Panc1 (cell line): ENCODE measurements at regions not wholly inside any gene's neighbourhood (a gene's known extent, or its start where the extent isn't known, plus 50 kb on each side); places are given as distances from the start of the nearest gene placed in this dataset.

Experiments
- ATAC-seq: fragments of 200-7000 bp; cut with Tn5 transposase; 2 replicates; pipeline ENCODE4 v1.9.1; 2020; ENCODE audit warnings: mild to moderate bottlenecking, moderate library complexity
- BruUV-seq: library from RNA; stranded (reverse); fragments of 400-500 nt; replicated peaks from 2 replicates; lab custom pipeline; 2021; lab: Mats Ljungman, UMichigan
- CTCF ChIA-PET: fragments of 300-600 bp; sonication (Branson Sonifier 250); formaldehyde crosslinking; loops from one replicate; lab custom pipeline; 2022; ENCODE audit warnings: antibody characterized with exemption; lab: Charles Lee
- POLR2A ChIA-PET: fragments of 300-600 bp; sonication (Branson Sonifier 250); formaldehyde crosslinking; loops from one replicate; lab custom pipeline; 2022; ENCODE audit warnings: antibody characterized with exemption; lab: Charles Lee
- DNase-seq: peaks from one replicate; pipeline ENCODE4 v3.0.0-alpha.2; 2010; ENCODE audit warnings: low read depth, low spot score
- H3K27ac ChIP-seq: 2 replicates; pipeline ENCODE4 v1.5.1; 2011; ENCODE audit warnings: mild to moderate bottlenecking, low read length, inconsistent platforms
- H3K27me3 ChIP-seq: fragments of 200-500 bp; sonication (Bioruptor generic); 2 replicates; pipeline ENCODE4 v1.6.0; 2014; ENCODE audit warnings: low read length, inconsistent platforms; ENCODE audit not compliant: control insufficient read depth, insufficient read depth
- H3K36me3 ChIP-seq: fragments of 200-500 bp; sonication (Bioruptor generic); 2 replicates; pipeline ENCODE4 v1.5.1; 2014; ENCODE audit warnings: inconsistent platforms, mild to moderate bottlenecking, low read length, moderate library complexity; ENCODE audit not compliant: control insufficient read depth, insufficient read depth
- H3K4me1 ChIP-seq: 2 replicates; pipeline ENCODE4 v1.5.1; 2011; ENCODE audit warnings: inconsistent platforms, mild to moderate bottlenecking, low read length, moderate library complexity; ENCODE audit not compliant: control insufficient read depth, insufficient read depth
- H3K4me3 ChIP-seq, 2 experiments: 2 replicates each; pipeline ENCODE4 v1.5.1; 2011 to 2012; ENCODE audit warnings: low read depth in 2 of 2, low read length in 2 of 2, mild to moderate bottlenecking in 2 of 2, inconsistent platforms in 1 of 2, moderate library complexity in 1 of 2
- H3K9me3 ChIP-seq: fragments of 200-500 bp; sonication (Bioruptor generic); 2 replicates; pipeline ENCODE4 v1.5.1; 2014; ENCODE audit warnings: low read depth, mild to moderate bottlenecking, inconsistent platforms, low read length, moderate library complexity; ENCODE audit not compliant: control insufficient read depth, insufficient read depth
- CTCF ChIP-seq: fragments of 450-650 bp; IDR thresholded peaks from 2 replicates; pipeline ENCODE4 v1.5.1; 2017; ENCODE audit warnings: mild to moderate bottlenecking
- POLR2AphosphoS5 ChIP-seq: IDR thresholded peaks from 2 replicates; pipeline ENCODE4 v1.6.1; 2012; ENCODE audit warnings: mild to moderate bottlenecking, low read depth, low read length, moderate library complexity
- REST ChIP-seq, 2 experiments: IDR thresholded peaks; 2 replicates each; pipeline ENCODE4 v1.6.1; 2011 to 2012; ENCODE audit warnings: low read depth in 2 of 2, control low read depth in 1 of 2, low read length in 1 of 2, mild to moderate bottlenecking in 1 of 2, moderate library complexity in 1 of 2; ENCODE audit not compliant: insufficient read depth in 1 of 2
- SIN3A ChIP-seq: IDR thresholded peaks from 2 replicates; pipeline ENCODE4 v1.6.1; 2012; ENCODE audit warnings: low read depth, mild to moderate bottlenecking, low read length, moderate library complexity, borderline replicate concordance; ENCODE audit not compliant: insufficient read depth
- TCF7L2 ChIP-seq: IDR thresholded peaks from 2 replicates; pipeline ENCODE4 v1.6.1; 2011; ENCODE audit warnings: mild to moderate bottlenecking, low read depth, low read length, inconsistent platforms
- in situ Hi-C: cut with HindIII; loops from 2 replicates; pipeline ENCODE4 v1.10.0; 2016; ENCODE audit warnings: low sequenced_read_pairs, low pct_unique_long_range_greater_than_20kb
- intact Hi-C: fragments of 100-400 bp; cut with micrococcal nuclease; formaldehyde crosslinking; loops from one replicate; pipeline ENCODE4 v1.10.0; 2022; ENCODE audit not compliant: unreplicated experiment

GRCh38 chr12:98416845-98417244 lies 98.5 kb upstream of the TMPO start:
- no peaks in the 10 kb centered on the region for H3K36me3 ChIP-seq
- H3K4me3 ChIP-seq: no peak overlapping the region
- BruUV-seq: no TSS peak
- H3K4me1 ChIP-seq: no peaks in the 10 kb centered on the region
- H3K27me3 ChIP-seq: no peaks in the 10 kb centered on the region; the same call in 1 of the 2 replicates
- CTCF ChIA-PET: interaction anchor here (0.6 kb wide), 1 partner anchor 409 kb away, joined by 5 read pairs; no protein-coding TSS in a partner anchor
- ATAC-seq: 0 out of 2 replicates have a peak, but pooled peaks have one; percentile 58
- H3K9me3 ChIP-seq: no peaks in the 10 kb centered on the region
- no peak for DNase-seq
- POLR2A ChIA-PET: no interaction called here
- H3K27ac ChIP-seq: no peak overlapping the region
- in situ Hi-C loops (no loop called here), intact Hi-C loops (no loop called here)
- TF ChIP-seq POLR2AphosphoS5 (no peak), CTCF (peak; percentile 38)

- intact Hi-C loops (no loop called here), in situ Hi-C loops (no loop called here)
- no peaks in the 10 kb centered on the region for H3K4me1 ChIP-seq
- DNase-seq (no peak), ATAC-seq (no peak)
- ChIA-PET CTCF (no interaction called here), POLR2A (no interaction called here)
- H3K36me3 ChIP-seq: no peaks in the 10 kb centered on the region
- H3K27me3 ChIP-seq: no peaks in the 10 kb centered on the region; the same call in 1 of the 2 replicates
- TF ChIP-seq POLR2AphosphoS5 (no peak), TCF7L2 (no peak), CTCF (no peak), SIN3A (no peak), REST (IDR thresholded peaks at IDR 0.05; ENCODE audit: insufficient read depth in 1 of 2, low read depth in 2 of 2, low read length in 1 of 2) (no peak)
- no peak overlapping the region for H3K27ac ChIP-seq
- BruUV-seq: no TSS peak
- H3K4me3 ChIP-seq: no peak overlapping the region
- H3K9me3 ChIP-seq: no peaks in the 10 kb centered on the region
Measured at GRCh38 chr12:98417266-98417665, 98.1 kb upstream of the TMPO start.
